GM12891 (cell line): ENCODE measurements at regions not wholly inside any gene's neighbourhood (a gene's known extent, or its start where the extent isn't known, plus 50 kb on each side); places are given as distances from the start of the nearest gene placed in this dataset.
"Not testable (repeated sequence)": the region's sequence is repeated elsewhere in the genome, so short reads cannot be mapped to it uniquely, and the experiment has no call there.

Experiments
- DNase-seq: peaks from one replicate; pipeline ENCODE4 v3.0.0; 2011; ENCODE audit warnings: low spot score; ENCODE audit not compliant: insufficient read length
- FAIRE-seq: peaks from 2 replicates; lab custom pipeline; 2011; peaks lifted over from hg19 to GRCh38; lab: Jason Lieb, UNC
- PAX5 ChIP-seq: IDR thresholded peaks from 2 replicates; pipeline ENCODE4 v1.6.1; 2011; ENCODE audit warnings: low read length, moderate library complexity, mild to moderate bottlenecking; ENCODE audit not compliant: insufficient read depth, severe bottlenecking
- POLR2A ChIP-seq: IDR thresholded peaks from 2 replicates; pipeline ENCODE4 v1.6.1; 2011; ENCODE audit warnings: low read depth, low read length, control low read depth
- POLR2AphosphoS5 ChIP-seq: IDR thresholded peaks from 2 replicates; pipeline ENCODE4 v1.6.1; 2011; ENCODE audit warnings: low read depth, low read length, control low read depth
- POU2F2 ChIP-seq: IDR thresholded peaks from 2 replicates; pipeline ENCODE4 v1.6.1; 2011; ENCODE audit warnings: low read depth, mild to moderate bottlenecking, control low read depth, low read length, moderate library complexity
- SPI1 ChIP-seq: IDR thresholded peaks from 2 replicates; pipeline ENCODE4 v1.6.1; 2011; ENCODE audit warnings: low read depth, low read length, control low read depth
- TAF1 ChIP-seq: IDR thresholded peaks from 2 replicates; pipeline ENCODE4 v1.6.1; 2011; ENCODE audit warnings: low read depth, low read length, control low read depth

DNA sequence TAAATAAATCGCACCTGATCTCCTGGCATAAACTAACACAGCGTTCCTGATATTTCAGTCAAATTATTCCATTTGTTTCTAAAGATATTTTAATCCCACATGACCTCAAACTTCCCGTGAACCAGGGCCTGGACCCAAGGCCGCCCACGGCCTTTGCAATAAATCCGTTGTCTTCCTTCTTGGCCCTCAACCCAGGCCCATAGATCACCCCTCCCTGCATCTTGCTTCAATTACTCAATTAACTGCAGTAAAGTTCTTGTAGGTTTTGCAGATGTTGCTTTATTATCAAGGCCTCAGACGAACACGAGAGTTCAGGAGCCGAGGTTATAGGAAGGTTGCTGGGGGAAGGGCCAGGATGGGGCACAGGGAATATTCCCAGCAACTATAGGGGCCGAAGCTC lies 249.4 kb downstream of the RAB11FIP2 start:
- DNase-seq (no peak), FAIRE-seq (no peak)
- TF ChIP-seq SPI1 (no peak), POLR2AphosphoS5 (no peak), PAX5 (no peak), TAF1 (no peak), POU2F2 (no peak), POLR2A (no peak)

DNA sequence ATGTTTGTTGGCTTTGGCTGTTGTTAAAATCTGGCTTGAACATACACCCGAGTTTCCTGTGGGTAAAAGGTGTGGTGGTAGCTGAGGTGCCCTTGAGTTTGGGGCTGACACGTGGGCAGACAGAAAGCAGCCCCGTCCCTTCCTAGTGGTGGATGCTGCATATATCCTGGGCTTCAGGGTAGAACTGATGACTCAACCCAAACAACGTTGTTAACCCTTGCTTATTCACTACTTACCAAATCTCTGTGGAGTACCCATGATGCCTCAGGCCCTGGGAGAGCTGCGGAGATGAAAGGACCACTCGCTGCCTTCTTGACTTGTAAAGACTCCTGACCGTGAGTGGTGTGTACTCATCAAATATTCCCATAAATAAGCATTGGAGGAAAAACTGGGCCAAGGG lies 245.1 kb downstream of the RAB11FIP2 start:
- FAIRE-seq (no peak), DNase-seq (no peak)
- TF ChIP-seq POU2F2, result no peak
- no peak for TF ChIP-seq SPI1
- TF ChIP-seq PAX5, result no peak
- no peak for TF ChIP-seq TAF1
- TF ChIP-seq POLR2A, result no peak
- no peak for TF ChIP-seq POLR2AphosphoS5

DNA sequence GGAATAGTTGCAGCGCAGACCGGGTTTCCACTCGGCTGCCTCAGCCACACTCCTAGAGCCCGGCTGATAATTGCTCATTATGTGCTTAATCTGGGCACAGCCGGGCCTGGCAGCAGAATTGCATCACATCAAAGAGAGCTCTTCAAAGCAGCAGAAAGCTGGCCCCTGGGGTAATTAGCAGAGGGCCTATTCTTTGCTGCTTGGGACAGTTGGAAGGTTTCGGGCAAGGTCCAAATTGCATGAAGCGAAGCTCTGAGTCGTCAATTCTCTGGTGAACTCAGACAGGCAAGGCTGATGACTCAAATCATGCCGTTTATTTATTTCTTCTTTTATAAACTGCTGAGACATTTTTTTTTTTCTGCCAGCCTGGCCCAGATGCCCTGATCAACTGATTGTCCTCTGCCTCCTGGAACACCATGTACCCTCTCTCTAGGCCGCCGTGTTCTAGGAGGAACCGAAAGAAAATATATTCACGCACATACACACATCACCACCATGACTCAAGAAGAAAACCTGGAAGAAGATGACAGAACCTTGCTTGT lies 242.2 kb downstream of the RAB11FIP2 start:
- TF ChIP-seq TAF1, result no peak
- TF ChIP-seq PAX5, result no peak
- TF ChIP-seq SPI1, result no peak
- no peak for TF ChIP-seq POU2F2
- no peak for TF ChIP-seq POLR2A
- no peak for TF ChIP-seq POLR2AphosphoS5
- DNase-seq (no peak), FAIRE-seq (no peak)

DNA sequence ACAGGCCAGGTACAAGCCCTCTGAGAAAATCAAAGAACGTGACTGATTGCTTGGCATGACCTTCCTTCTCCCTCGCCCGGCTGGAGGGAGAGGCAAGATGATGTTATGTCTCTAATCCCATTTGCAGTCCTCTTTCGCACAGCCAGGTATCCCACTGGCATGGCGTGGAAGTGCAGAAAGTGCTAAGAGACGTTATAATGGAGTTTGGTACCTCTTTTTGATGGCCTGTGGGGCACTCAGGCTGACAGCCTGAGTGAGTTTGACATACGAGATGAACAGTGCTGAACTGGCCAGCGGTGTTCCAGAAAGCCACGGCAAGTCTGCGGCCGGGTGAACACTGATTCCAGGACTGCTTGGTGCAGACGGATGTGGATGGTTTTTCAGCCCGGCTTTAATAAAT lies 241.6 kb downstream of the RAB11FIP2 start:
- no peak for TF ChIP-seq POLR2AphosphoS5
- no peak for TF ChIP-seq PAX5
- DNase-seq, result no peak
- no peak for FAIRE-seq

DNA sequence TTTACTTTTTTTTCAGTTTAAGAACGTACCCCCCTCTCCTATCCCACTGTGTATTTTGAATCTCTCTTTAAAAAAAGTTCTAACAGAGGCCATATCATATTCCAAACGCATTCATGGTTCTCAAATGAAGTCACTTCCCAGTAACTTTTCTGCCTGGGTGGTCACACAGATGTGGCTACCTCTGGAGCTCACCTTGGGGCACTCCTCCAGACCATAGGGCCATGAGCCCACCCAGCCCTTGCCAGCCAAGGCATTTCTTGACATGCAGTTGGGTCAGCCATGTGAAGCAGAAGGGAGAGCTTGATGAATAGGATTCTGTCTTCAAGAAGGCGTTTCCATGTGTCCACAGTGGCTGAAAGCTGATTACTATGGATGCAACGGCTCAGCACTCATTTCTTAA lies 239.3 kb downstream of the RAB11FIP2 start:
- TF ChIP-seq SPI1 (no peak), POLR2AphosphoS5 (no peak), PAX5 (no peak), TAF1 (no peak), POU2F2 (no peak), POLR2A (no peak)
- DNase-seq, result no peak
- no peak for FAIRE-seq

DNA sequence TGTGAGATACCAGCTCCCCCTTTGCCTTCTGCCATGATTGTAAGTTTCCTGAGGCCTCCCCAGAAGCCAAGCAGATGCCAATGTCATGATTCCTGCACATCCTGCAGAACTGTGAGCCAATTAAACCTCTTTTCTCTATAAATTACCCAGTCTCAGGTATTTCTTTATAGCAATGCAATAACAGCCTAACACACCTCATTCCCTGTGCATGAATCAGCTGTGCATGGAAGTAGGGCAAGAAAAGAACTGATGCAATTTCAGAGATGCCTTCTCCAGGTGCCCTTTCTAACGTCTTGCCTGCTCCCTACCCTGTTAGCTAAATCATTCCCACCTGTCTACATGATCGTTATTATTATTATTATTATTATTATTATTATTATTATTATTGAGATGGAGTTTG lies 230.9 kb downstream of the RAB11FIP2 start:
- not testable (repeated sequence) for DNase-seq, FAIRE-seq

DNA sequence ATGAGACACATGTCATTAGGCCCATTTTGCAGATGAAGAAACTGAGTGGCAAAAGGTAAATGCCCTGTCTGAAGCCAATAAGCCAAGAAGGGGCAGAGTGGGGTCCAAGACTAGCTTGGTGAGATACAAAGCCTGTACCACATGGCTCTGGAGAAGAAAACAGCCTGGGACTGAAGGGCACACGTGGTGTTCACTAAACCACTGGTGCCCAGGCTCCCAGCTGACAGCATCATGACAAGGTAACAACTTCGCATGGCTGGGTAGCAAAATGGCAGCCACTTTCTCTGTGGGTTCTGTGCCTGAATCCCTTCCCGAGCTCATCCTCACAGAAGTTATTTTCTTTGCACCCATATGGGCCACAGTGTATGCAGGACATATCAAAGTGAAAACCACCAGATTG lies 229.6 kb downstream of the RAB11FIP2 start:
- TF ChIP-seq TAF1, result no peak
- no peak for TF ChIP-seq POLR2A
- TF ChIP-seq POLR2AphosphoS5, result no peak
- no peak for TF ChIP-seq PAX5
- TF ChIP-seq SPI1, result no peak
- TF ChIP-seq POU2F2, result no peak
- FAIRE-seq, result no peak

DNA sequence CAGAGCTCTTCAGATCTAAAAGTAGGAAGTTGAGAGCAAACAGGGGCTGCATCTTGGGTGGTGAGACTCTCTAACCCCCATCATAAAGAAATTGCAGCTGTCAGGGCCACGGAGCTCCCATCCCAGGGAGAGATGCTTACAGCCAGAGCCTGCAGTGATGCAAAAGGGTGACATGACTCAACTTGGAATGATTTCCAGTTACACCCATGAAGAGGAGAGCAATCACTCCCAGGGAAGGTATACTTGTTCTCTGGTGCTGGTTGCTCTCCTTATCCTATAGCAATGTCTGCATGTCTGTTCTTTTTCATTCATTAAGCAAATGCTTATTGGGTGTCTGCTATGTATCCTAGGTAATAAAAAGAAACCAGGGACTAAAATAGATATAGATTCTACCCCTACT lies 228.0 kb downstream of the RAB11FIP2 start:
- no peak for TF ChIP-seq TAF1
- TF ChIP-seq POLR2A, result no peak
- TF ChIP-seq POLR2AphosphoS5, result no peak
- no peak for TF ChIP-seq POU2F2
- TF ChIP-seq PAX5, result no peak
- no peak for TF ChIP-seq SPI1
- no peak for DNase-seq
- FAIRE-seq, result no peak

More for the DNA sequence above, 229.6 kb downstream of the RAB11FIP2 start:
- DNase-seq, result no peak

DNA sequence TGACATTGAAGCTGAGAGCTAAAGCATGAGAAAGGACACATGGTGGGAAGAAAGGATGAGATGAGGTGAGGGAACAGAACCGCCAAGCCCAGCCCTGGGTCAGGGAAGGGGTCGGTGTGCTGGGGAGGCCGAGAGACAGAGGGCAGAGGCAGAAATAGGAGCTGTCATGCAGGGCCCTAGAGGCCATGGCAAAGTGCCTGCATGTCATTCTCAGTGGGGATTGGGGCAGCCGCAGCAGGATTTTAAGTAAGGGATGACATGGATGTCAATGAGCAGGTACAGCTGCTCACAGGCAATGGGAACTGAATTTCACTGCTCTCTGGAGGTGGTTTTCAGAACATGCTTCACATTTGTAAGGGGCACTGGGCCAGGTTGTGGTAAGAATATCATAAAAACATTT lies 227.4 kb downstream of the RAB11FIP2 start:
- no peak for FAIRE-seq
- TF ChIP-seq PAX5 (no peak), SPI1 (no peak), TAF1 (no peak), POU2F2 (no peak), POLR2A (no peak)
- no peak for DNase-seq

DNA sequence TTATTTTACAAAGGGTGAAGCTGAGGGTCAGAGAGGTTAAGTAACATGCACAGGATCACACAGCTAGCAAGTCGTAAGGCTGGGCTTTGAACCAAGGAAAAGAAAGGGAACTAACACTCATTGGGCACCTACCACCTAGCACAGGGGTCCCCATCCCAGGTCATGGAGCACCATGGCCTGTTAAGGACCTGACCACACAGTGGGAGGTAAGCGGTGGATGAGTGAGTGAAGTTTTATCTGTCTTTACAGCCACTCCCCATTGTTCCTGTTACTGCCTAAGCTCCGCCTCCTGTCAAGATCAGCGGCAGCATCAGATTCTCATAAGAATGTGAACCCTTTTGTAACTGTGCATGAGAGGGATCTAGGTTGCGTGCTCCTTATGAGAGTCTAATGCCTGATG lies 222.8 kb downstream of the RAB11FIP2 start:
- TF ChIP-seq POU2F2, result no peak
- no peak for TF ChIP-seq POLR2A
- DNase-seq (no peak), FAIRE-seq (no peak)

DNA sequence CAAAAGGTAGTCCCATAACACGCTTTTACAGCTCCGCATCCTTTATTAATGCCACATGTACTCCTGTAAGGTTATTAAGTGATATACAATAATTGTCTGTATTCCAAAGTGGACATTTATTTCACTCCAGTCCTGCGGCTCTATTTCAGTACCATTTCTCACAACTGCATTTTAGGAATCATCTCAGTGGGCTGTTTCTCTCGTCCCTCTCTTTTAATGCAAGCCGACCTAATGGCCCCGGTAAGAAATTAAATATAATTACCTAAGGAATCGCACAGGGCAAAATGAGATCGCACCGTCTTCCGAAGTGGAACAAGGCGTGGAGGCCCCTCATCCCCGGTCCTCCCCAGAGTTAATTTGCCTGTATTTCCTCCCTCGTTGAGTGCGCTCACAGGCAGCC lies 216.5 kb downstream of the RAB11FIP2 start:
- no peak for FAIRE-seq
- DNase-seq, result no peak
- TF ChIP-seq PAX5 (no peak), POLR2AphosphoS5 (no peak), POLR2A (no peak), TAF1 (no peak)

DNA sequence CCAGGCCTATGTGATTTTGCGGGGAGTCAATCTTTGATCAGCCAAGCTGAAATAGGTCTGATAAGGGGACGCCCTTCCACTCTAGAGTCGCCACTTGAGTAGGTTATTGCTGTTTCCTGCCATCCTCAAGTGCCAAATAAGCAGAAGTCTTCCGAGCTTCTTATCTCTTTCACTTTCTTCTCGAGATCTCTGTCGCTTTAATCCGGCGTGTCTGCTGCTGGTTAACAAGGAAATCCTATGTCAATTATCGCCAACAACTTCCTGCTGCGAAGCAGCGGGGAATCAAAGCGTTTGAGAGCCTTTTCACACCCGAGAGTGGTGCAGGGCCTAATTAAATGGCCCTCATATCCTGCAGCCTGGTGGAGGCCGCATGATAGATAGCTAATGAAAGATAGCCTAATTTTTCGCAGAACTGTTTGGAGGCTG lies 215.9 kb downstream of the RAB11FIP2 start:
- TF ChIP-seq POLR2A, result no peak
- no peak for TF ChIP-seq POLR2AphosphoS5
- no peak for TF ChIP-seq PAX5
- TF ChIP-seq SPI1, result no peak
- no peak for TF ChIP-seq TAF1
- TF ChIP-seq POU2F2, result no peak
- DNase-seq, result no peak
- peak; percentile 50 for FAIRE-seq

DNA sequence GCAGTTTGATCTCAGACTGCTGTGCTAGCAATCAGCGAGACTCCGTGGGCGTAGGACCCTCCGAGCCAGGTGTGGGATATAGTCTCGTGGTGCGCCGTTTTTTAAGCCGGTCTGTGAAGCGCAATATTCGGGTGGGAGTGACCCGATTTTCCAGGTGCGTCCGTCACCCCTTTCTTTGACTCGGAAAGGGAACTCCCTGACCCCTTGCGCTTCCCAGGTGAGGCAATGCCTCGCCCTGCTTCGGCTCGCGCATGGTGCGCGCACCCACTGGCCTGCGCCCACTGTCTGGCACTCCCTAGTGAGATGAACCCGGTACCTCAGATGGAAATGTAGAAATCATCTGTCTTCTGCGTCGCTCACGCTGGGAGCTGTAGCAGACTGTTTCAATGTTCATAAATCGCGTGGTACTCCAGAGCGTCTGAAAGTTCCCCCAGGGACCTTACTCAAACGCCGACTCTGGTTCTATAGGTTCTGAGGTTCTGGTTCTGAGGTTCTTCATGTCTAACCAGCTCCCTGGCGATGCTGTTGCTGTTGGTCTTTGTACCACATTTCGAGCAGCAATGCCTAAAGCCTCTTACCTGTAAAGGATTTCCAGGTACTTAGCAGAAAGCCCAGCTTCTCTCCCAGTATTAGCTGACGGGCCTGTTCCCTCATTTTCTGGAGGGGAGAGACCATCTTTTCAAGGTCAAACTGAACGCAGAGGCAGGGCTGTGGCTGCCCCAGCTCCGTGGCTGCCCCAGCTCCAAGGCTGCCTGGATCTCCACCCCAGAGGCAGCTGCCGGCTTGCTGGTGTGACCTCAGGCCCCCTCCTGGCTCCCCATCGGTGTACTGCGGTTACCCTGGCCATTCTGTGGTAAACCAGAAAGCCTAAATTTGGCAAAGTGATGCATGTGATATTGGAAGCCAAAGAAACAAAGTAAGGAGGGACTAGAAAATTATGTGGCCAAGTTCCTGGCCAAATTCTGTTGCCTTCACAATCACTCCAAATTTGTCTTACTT lies 207.9 kb downstream of the RAB11FIP2 start:
- not testable (repeated sequence) for DNase-seq, FAIRE-seq

DNA sequence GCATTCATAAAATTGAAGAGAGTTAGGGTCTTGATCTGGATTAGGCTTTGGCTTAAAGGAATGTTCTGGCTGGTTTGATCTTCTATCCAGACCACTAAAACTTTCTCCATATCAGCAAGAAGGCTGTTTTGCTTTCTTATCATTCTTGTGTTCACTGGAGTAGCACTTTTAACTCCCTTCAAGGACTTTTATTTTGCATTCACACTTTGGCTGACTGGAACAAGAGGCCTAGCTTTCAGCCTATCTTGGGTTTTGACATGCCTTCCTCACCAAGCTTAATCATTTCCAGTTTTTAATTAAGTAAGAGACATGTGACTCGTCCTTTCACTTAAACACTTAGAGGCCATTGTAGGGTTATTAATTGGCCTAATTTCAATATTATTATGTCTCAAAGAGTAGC lies 190.3 kb downstream of the RAB11FIP2 start:
- not testable (repeated sequence) for FAIRE-seq, DNase-seq
